ENCODE measurements at regions not wholly inside any gene's neighbourhood (a gene's known extent, or its start where the extent isn't known, plus 50 kb on each side); places are given as distances from the start of the nearest gene placed in this dataset.

DNA sequence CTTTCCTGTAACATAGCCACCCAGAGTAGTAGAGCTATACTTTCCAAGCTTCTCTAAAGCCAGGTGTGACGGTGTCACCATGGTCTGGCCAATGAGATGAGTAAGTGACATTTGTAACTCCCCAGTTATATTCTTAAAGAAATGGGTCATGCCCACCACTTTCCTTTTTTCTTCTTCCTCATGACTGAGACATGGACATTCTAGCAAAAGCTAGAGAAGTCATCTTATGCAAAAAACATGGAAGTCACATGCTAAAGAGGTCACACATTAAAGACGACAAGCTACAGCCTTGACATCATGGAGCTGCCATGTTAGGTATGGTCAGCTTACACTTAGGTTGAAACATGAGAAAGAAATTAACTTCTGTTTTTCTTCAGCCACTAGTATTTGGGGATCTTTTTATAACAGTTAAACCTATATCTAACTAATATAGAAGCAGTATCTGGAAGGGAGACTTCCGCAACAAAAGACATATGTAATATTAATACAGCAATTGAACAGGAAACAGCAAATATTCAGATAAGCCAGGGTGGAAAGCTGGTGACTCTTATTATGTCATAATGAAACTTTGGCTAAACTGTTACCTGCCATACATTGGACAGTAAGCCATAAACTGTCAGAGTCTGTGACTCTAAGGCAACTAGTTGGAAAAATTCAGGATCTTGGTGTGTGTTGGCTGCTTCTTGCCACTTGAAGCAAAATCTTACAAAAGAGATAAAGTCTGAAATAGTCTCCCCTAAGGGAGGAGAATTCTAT, 54.7 kb upstream of the SNX2 start:
- H3K27ac ChIP-seq (ENCODE audit: low read depth in 2 of 2, low read length in 1 of 2) = no peak overlapping the region
- no peak overlapping the region for H3K4me3 ChIP-seq (ENCODE audit: low read depth in 1 of 2, low read length in 2 of 2)
- no peaks in the 10 kb centered on the region for H3K27me3 ChIP-seq (ENCODE audit: control insufficient read depth in 1 of 2, insufficient read depth in 2 of 2, low read length in 2 of 2)
- 95 to 96% methylated on average over 3 of the region's 3 CpGs for WGBS, 2 donors
- H3K4me1 ChIP-seq (ENCODE audit: control insufficient read depth in 2 of 2, insufficient read depth in 2 of 2, low read length in 1 of 2) = no peaks in the 10 kb centered on the region
- no peaks in the 10 kb centered on the region for H3K9me3 ChIP-seq (ENCODE audit: control insufficient read depth in 2 of 2, insufficient read depth in 1 of 2, low read depth in 1 of 2, low read length in 1 of 2)
- H3K36me3 ChIP-seq (ENCODE audit: control insufficient read depth in 2 of 2, insufficient read depth in 2 of 2, low read length in 1 of 2) = no peaks in the 10 kb centered on the region

DNA sequence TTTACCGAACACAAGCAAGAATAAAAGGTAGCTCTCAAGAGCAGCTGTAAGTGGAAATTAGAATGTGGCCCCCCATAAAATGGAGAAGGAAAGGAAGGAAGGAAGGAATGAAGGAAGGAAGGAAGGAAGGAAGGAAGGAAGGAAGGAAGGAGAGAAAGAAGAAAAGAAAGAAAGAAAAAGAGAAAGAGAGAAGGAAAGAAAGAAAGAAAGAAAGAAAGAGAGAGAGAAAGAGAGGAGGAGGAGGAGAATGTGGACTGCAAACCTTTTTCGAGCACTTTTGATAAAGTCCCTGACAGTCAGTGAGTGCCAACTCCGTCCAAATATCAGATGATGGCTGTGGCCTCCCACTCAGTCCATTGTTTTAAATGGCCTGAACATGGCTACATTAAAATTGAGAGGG, 53.8 kb upstream of the SNX2 start:
- H3K27ac ChIP-seq (ENCODE audit: low read depth in 2 of 2, low read length in 1 of 2) = no peak overlapping the region
- no peaks in the 10 kb centered on the region for H3K27me3 ChIP-seq (ENCODE audit: control insufficient read depth in 1 of 2, insufficient read depth in 2 of 2, low read length in 2 of 2)
- H3K4me1 ChIP-seq (ENCODE audit: control insufficient read depth in 2 of 2, insufficient read depth in 2 of 2, low read length in 1 of 2) = no peaks in the 10 kb centered on the region
- 74 to 90% methylated on average over 3 of the region's 3 CpGs for WGBS, 2 donors
- no peak overlapping the region for H3K4me3 ChIP-seq (ENCODE audit: low read depth in 1 of 2, low read length in 2 of 2)
- no peaks in the 10 kb centered on the region for H3K36me3 ChIP-seq (ENCODE audit: control insufficient read depth in 2 of 2, insufficient read depth in 2 of 2, low read length in 1 of 2)
- H3K9me3 ChIP-seq (ENCODE audit: control insufficient read depth in 2 of 2, insufficient read depth in 1 of 2, low read depth in 1 of 2, low read length in 1 of 2) = no peaks in the 10 kb centered on the region

DNA sequence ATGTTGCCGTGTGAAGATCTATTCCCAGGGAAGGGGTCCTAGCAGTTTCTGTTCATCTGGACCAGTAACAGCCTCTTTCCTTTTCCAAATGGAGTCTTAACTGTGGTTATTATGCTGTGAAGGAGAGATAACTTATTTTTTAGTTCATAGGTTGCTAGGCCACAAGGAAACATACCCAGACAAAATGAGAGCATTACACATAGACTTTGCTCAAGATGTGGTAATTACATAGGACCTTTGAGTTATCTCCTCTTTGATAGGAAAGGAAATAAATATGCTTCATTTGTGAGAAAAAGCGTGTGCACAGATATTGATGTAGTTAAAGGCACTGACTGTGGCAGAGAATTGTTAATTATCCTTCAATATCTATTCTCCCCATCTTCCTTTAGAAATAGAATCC, 52.5 kb upstream of the SNX2 start:
- no peak overlapping the region for H3K27ac ChIP-seq (ENCODE audit: low read depth in 2 of 2, low read length in 1 of 2)
- H3K36me3 ChIP-seq (ENCODE audit: control insufficient read depth in 2 of 2, insufficient read depth in 2 of 2, low read length in 1 of 2) = no peaks in the 10 kb centered on the region
- H3K9me3 ChIP-seq (ENCODE audit: control insufficient read depth in 2 of 2, insufficient read depth in 1 of 2, low read depth in 1 of 2, low read length in 1 of 2) = no peaks in the 10 kb centered on the region
- no peaks in the 10 kb centered on the region for H3K27me3 ChIP-seq (ENCODE audit: control insufficient read depth in 1 of 2, insufficient read depth in 2 of 2, low read length in 2 of 2)
- no peak overlapping the region for H3K4me3 ChIP-seq (ENCODE audit: low read depth in 1 of 2, low read length in 2 of 2)
- WGBS, 2 donors = 91 to 94% methylated on average over 2 of the region's 2 CpGs
- no peaks in the 10 kb centered on the region for H3K4me1 ChIP-seq (ENCODE audit: control insufficient read depth in 2 of 2, insufficient read depth in 2 of 2, low read length in 1 of 2)

DNA sequence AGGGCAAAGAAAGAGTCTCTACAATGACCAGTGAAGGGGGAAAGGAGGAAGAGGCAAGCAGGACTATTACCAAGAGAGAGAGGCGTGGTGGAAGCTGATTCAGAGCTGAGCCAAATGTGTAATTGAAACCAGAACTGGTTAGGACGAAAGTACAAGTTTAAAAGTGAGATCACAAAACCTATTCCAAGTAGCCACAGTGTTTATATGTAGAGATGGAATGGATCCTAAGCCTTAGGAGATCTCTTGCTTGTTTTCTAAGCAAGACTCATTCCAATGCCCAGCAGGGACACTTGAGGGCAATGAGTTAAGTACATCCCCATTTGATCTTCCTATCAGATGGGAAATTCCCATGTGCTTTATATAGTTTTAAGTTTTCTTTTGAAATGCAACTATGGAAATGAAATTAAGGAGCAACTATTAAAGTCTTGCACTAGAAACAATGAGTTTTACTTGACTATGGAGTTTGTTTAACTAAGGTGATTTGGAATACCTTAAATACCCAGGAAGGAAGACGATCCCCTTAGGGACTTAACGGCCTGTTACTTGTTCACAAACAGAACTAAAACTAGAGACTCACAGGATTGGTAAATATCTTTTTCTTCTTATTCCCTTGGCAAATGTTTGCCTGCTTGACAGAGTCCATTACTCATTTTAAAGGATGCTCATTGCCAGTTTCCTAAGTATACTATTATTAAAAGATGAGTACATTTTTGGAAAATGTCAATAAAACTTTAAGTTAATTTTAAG, 51.1 kb upstream of the SNX2 start:
- WGBS, 2 donors = 33 to 48% methylated on average over 4 of the region's 4 CpGs
- H3K36me3 ChIP-seq (ENCODE audit: control insufficient read depth in 2 of 2, insufficient read depth in 2 of 2, low read length in 1 of 2) = no peaks in the 10 kb centered on the region
- no peaks in the 10 kb centered on the region for H3K4me1 ChIP-seq (ENCODE audit: control insufficient read depth in 2 of 2, insufficient read depth in 2 of 2, low read length in 1 of 2)
- no peak overlapping the region for H3K4me3 ChIP-seq (ENCODE audit: low read depth in 1 of 2, low read length in 2 of 2)
- H3K27me3 ChIP-seq (ENCODE audit: control insufficient read depth in 1 of 2, insufficient read depth in 2 of 2, low read length in 2 of 2) = no peaks in the 10 kb centered on the region
- peak overlapping the region in 1 of 2 donors; percentile 48 for H3K27ac ChIP-seq (ENCODE audit: low read depth in 2 of 2, low read length in 1 of 2)
- H3K9me3 ChIP-seq (ENCODE audit: control insufficient read depth in 2 of 2, insufficient read depth in 1 of 2, low read depth in 1 of 2, low read length in 1 of 2) = no peaks in the 10 kb centered on the region
